ENCODE measurements at regions not wholly inside any gene's neighbourhood (a gene's known extent, or its start where the extent isn't known, plus 50 kb on each side); places are given as distances from the start of the nearest gene placed in this dataset.

DNA sequence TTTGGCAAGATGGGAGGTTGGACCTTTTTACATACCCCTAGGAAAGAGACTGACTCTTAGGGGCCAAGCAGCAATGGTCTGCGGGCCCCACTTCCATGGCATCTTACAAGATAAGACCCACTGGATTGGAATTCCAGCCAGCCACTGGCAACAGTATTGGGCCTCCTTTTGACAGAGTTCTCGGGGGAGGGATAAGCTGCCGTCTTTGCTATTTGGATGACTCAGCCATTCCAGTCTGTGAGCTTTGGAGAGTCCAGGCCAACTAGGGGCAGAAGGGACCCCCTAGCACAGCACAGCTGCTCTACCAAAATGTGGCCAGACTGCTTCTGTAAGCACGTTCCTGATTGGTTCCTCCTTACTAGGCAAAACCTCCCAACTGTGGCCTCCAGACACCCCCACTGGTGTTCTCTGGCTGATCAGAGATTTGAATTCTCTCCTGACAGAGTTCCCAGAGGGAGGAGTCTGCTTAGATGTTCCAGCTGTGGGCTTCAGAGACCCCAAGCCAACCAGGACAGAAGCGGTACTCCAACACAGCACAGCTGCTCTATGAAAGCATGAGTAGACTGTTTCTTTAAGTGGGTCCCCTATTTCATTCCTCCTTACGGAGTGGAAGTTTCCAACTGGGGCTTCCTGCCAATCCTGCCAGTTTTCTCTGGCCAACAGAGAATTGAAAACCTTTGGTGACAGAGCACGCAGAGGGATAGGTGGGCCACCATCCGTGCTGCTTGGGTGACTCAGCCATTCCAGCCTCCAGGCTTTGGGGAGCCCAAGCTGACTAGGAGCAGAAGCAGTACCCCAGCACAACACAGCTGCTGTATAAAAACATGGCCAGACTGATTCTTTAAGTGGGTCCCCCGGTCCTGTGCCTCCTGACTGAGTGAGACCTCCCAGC, 672.1 kb upstream of the RIOK2 start:
- no peak for DNase-seq

DNA sequence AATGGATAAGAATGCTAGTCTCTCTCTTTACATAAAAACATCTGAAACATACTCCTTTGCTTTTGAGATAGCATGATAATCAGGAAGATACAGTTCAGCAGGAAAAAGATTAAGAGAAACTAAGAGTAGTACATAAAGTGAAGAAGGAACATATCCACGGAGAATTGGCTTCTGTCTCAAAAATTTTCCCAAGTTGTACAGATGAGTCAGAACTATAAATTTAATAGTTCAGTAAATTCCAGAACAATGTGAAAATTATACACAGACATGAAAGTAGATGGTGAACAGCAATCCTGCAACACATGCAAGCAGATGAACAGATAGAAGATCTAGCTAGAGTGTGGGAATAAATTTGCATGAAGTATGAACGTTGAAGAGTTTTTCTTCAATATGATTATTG, 691.4 kb upstream of the RIOK2 start:
- no peak for DNase-seq

- DNase-seq = no peak
Observed at GRCh38 chr5:97876272-97876671, 693.2 kb upstream of the RIOK2 start.

DNA sequence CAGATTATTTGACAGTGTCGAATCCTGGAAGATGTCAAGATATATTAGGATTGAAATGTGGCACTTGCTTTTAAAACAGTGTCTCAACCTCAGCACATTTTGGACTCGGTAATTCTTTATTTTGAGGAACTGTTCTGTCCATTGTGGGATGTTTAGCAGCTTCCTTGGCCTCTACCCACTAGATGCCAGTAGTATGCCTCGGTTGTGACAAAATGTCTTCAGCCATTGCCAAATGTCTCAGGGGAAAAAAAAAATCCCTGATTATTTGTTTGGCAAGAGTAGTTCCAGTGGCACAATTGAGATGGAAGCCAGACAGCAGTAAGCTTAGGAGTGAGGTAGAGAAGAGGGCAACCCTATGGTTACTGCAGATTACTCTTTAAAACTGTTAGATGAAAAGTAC, 694.5 kb upstream of the RIOK2 start:
- DNase-seq = no peak

DNA sequence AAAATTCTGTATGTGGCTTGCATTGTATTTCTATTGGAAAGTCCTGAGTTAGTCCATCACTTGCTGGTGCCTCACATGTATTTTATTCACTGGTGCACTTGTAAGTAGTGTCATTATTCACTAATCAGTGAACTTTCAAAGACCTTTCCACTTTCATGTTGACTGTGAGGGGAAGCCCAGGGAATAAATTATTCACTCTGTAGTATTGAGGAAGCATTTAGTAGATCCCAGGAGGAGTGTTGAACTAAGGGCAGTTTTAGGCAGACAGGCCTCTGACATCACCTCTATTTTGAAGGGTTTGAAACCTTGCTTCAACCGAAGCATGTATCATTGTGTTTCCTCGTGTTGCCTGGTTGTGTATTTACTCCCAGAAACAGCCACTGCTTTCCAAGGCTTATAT, 705.4 kb upstream of the RIOK2 start:
- no peak for DNase-seq

DNA sequence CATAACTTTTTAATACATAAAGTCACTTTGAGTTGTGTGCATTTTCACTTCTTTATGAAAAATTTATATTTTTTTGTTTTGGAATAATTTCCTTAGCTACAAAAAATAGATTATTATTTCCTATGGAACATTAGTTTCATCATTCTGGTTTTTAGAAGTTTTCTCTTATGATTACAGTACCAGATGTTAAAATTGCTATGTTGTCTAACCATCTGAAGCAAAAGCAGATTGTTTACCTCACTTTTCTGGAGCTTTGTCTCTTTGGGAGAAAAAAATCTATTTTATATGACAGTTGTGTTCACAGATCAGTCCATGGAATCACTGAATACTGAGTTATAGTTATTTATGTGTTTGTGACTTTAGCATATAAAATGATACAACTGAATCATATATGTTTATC, 708.9 kb upstream of the RIOK2 start:
- DNase-seq = no peak

DNA sequence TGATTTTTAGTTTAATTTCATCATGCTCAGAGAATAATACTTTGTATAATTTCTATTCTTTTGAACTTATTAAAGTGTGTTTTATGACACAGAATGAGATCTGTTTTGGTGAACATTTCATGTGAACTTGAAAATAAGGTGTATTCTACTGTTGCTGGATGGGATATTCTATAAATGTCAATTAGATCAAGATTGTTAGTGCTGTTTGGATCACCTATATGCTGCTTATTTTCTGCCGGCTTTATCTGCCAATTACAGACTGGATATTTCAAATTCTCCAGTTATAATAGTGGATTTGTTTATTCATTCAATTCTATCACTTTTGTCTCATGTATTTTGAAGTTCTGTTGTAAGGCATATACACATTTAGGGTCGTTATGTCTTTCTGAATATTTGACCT, 720.7 kb upstream of the RIOK2 start:
- DNase-seq = no peak

GRCh38 chr5:97906135-97906534, 723.1 kb upstream of the RIOK2 start:
- DNase-seq = no peak

DNA sequence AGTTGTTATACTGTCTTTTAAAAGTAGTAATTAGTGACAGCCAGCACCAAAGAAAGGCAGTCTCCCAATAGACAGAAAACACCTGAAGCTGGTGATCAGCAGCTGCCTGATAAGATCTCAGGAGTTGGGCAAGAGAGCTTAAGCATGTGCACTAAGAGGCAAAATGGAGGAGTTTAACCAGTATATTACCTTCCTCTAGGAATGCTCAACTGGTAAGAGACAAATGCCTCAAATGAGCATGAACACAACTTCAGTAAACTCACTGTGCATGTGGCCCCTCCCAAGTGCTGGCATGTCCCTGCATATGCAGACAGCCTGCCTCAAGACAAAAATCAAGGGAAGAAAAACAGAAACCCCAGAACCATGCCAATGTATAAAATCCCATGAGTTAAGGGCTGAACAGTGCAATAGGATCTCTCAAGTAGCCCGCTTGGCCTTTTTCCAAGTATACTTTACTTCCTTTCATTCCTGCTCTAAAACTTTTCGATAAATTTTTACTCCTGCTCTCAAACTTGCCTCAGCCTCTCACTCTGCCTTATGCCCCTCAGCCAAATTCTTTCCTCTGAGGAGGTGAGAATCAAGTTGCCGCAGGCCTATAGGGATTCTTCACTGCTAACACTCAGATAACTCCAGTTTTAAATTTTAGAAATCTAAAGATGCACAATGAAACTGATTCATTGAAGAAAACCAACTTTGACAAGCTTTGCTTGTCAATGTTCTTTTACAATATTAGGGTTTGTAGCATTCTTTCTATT, 724.8 kb upstream of the RIOK2 start:
- no peak for DNase-seq

- no peak for DNase-seq
Observed at GRCh38 chr5:97909541-97909940, 726.5 kb upstream of the RIOK2 start.

- no peak for DNase-seq
Observed at GRCh38 chr5:97914483-97914882, 731.4 kb upstream of the RIOK2 start.

GRCh38 chr5:97915106-97915505, 732.1 kb upstream of the RIOK2 start:
- no peak for DNase-seq

DNA sequence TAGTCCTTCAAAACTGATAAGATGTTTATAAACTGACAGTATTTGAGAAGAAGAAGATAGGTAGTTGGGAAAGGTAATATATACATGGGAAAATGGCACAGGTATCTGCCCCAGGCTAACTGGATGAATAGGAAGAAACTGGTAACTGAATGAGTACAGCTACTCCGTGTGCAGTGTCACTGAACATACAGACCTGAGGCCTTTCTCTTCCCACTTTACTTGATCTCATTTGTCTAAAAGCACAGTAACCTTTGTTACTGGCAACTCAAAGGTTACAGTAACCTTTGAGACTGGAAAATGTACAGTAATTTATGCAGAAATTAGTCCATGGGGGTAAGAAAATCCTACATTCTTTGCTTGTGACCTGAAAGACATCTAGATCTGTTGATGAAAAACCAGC, 735.0 kb upstream of the RIOK2 start:
- DNase-seq = no peak

DNA sequence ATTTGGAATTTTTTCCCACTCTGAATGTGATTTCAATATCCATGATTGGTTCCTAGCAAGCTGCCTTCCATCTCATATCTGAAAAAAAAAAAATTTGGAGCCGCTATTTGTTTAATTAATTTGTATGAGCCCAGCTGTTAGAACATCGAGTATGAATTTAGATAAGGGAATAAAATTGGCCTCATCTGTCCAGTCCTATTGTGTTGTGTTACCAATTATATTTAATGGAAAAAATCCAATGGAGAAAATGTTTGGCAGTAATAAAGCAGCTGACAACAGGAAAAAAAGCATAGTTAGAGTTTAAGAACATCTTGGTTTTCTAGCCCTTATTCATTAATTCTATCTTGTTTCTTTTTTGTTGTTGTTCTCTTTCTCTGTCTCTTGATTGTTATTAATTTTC, 735.6 kb upstream of the RIOK2 start:
- DNase-seq = no peak

DNA sequence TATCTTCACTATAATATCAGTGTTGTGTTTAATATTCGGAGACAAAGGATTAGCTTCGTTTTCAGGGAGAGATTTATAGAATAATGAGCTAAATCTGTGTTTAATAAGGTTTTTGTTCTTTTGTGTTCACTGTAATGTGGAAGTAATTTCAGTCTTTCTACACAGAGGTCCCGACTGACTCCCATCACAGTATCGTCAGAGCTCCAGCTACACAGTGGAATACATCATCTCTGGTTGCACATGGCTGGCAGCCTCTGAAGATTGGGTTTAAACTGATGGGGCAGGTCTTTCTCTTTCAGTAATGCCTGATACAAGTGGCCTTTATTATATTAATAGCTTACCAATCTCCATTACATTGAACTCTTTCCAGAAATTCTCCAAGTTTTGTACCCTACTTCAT, 736.7 kb upstream of the RIOK2 start:
- DNase-seq = no peak

DNA sequence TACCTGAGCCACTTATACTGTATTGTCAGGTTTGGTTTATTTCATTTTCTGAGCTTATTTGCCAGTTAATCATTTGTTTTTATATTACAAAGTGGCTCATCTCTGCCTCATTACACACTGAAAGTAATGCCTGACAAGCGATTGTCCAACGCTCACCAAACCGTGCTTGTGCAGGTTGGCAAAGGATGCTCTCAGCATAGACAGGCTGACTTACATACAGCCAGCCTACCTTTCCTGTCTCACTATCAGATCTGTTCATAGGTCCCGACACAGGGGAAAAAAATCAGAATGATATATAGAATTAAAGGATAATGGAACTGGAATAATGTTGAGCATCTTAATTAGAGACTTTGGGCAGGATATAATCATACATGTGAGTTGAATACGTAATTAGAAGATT, 739.7 kb upstream of the RIOK2 start:
- DNase-seq = no peak

DNA sequence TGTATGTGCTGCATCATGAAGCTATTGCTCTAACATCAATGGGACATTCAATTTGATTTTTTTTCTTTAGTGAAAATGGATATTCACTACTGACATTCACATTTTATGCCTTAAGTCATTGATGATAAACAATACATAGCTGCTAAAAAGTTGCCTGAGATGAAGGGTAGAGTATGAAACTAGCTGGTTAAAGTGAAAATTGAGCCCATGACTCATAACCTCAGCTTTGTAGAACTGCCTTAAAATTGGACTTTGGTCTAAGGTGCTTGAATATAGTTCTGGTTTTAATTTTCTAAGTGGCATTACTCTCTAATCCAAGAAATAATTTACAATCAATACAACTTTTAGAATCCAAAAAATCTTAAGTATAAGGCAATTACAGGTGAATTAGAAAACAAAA, 740.4 kb upstream of the RIOK2 start:
- no peak for DNase-seq

GRCh38 chr5:97923997-97924396, 741.0 kb upstream of the RIOK2 start:
- DNase-seq = no peak

DNA sequence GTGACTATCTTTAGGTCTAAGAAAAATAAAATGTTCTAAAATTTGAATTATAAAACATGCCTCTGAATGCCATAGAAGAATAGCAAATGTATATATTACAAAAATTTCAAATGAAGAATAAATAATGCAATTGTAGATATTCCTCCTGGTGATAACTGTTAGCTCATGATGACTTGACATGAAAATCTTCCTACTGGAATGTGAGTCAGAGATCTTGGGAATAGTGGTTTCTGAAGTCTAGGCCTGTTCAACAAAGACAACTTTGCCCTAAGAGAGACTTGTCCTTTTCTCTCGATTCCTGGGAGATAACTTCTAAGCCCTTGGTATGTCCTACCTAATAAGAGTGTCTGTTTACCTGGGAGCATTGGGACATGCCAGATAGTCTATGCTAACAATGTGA, 746.3 kb upstream of the RIOK2 start:
- no peak for DNase-seq

- no peak for DNase-seq
Observed at GRCh38 chr5:97931829-97932228, 748.8 kb upstream of the RIOK2 start.

GRCh38 chr5:97936231-97936630, 753.2 kb upstream of the RIOK2 start:
- DNase-seq = no peak

DNA sequence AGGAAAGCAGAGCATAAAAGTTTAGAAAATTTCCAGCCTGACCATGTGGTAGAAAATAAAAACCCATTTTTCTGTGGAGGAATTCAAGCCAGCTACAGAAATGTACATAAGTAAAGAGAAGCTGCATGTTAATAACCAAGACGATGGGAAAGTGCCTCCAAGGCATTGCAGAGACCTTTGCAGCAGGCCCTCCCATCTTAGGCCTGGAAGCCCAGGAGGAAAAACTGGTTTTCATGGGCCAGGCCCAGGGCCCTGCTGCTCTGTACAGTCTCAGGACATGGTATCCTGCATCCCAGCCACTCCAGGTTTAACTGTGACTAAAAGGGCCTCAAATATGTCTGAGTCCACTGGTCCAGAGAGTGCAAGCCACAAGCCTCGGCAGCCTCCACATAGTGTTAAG, 754.8 kb upstream of the RIOK2 start:
- DNase-seq = no peak

- no peak for DNase-seq
Observed at GRCh38 chr5:97943036-97943435, 760.0 kb upstream of the RIOK2 start.

GRCh38 chr5:97951139-97951538, 768.1 kb upstream of the RIOK2 start:
- no peak for DNase-seq

DNA sequence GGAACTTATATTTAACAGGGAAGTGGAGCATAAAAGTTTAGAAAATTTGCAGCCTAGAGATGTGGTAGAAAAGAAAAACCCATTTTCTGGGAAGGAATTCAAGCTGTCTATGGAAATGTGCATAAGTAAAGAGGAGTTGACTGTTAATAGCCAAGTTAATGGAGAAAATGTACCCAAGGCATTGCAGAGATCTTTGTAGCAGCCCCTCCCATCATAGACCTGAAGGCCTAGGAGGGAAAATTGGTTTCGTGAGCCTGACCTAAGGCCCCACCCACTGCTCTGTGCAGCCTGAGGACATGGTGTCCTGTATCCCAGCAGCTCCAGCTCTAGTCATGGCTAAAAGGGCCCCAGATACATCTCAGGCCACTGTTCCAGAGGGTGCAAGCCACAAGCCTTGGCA, 772.4 kb upstream of the RIOK2 start:
- DNase-seq = no peak
